GM23338 (cell line): ENCODE measurements at regions not wholly inside any gene's neighbourhood (a gene's known extent, or its start where the extent isn't known, plus 50 kb on each side); places are given as distances from the start of the nearest gene placed in this dataset.

ENCODE experiments used
- ATAC-seq: fragments of 200-7000 bp; cut with Tn5 transposase; 3 replicates; pipeline ENCODE4 v1.9.1; 2020
- DNase-seq: peaks from one replicate; pipeline ENCODE4 v3.0.0-alpha.2; 2015; ENCODE audit warnings: low spot score
- H2AFZ ChIP-seq: fragments of 200-600 bp; sonication (generic); 2 replicates; pipeline ENCODE4 v1.8.0; 2016; ENCODE audit warnings: antibody characterized with exemption, mild to moderate bottlenecking, moderate library complexity
- H3F3A ChIP-seq: fragments of 200-600 bp; sonication (generic); replicated peaks from 2 replicates; pipeline ENCODE4 v1.8.0; 2017; ENCODE audit warnings: antibody characterized with exemption, mixed run types, low read depth
- H3K27ac ChIP-seq: fragments of 200-600 bp; sonication (generic); 2 replicates; pipeline ENCODE4 v1.6.1; 2016; ENCODE audit warnings: low read depth
- H3K27me3 ChIP-seq: fragments of 200-600 bp; sonication (generic); 2 replicates; pipeline ENCODE4 v1.8.0; 2016; ENCODE audit warnings: mild to moderate bottlenecking, mixed run types, moderate library complexity; ENCODE audit not compliant: insufficient read depth
- H3K36me3 ChIP-seq: fragments of 200-600 bp; sonication (generic); 2 replicates; pipeline ENCODE4 v1.8.0; 2016; ENCODE audit warnings: mild to moderate bottlenecking; ENCODE audit not compliant: insufficient read depth
- H3K4me1 ChIP-seq: fragments of 200-600 bp; sonication (generic); 2 replicates; pipeline ENCODE4 v1.8.0; 2016; ENCODE audit warnings: mild to moderate bottlenecking, moderate library complexity; ENCODE audit not compliant: insufficient read depth
- H3K4me2 ChIP-seq: fragments of 200-600 bp; sonication (generic); 2 replicates; pipeline ENCODE4 v1.7.1; 2017; ENCODE audit warnings: mixed run types
- H3K4me3 ChIP-seq: fragments of 200-600 bp; sonication (generic); 2 replicates; pipeline ENCODE4 v1.6.1; 2016; ENCODE audit warnings: mixed run types
- H3K79me2 ChIP-seq: fragments of 200-600 bp; sonication (generic); replicated peaks from 2 replicates; pipeline ENCODE4 v1.8.0; 2017; ENCODE audit warnings: mild to moderate bottlenecking; ENCODE audit not compliant: insufficient read depth
- H3K9me2 ChIP-seq: fragments of 200-600 bp; sonication (generic); 2 replicates; pipeline ENCODE4 v1.8.0; 2017; ENCODE audit not compliant: insufficient read depth
- H4K20me1 ChIP-seq: fragments of 200-600 bp; sonication (generic); replicated peaks from 2 replicates; pipeline ENCODE4 v1.8.0; 2017; ENCODE audit warnings: mild to moderate bottlenecking; ENCODE audit not compliant: insufficient read depth
- H3K27ac Mint-ChIP-seq: 2 replicates; pipeline ENCODE4 v1.8.0; 2020; ENCODE audit warnings: inconsistent platforms, mild to moderate bottlenecking, moderate library complexity, mixed read lengths
- H3K27me3 Mint-ChIP-seq: 3 replicates; pipeline ENCODE4 v1.8.0; 2022; ENCODE audit warnings: low read depth, mild to moderate bottlenecking, moderate library complexity, mixed read lengths, inconsistent platforms; ENCODE audit not compliant: insufficient read depth, poor library complexity
- H3K36me3 Mint-ChIP-seq: 3 replicates; pipeline ENCODE4 v1.8.0; 2021; ENCODE audit warnings: low read depth, mild to moderate bottlenecking, inconsistent platforms, moderate library complexity, mixed read lengths
- H3K4me1 Mint-ChIP-seq: 3 replicates; pipeline ENCODE4 v1.8.0; 2020; ENCODE audit warnings: mild to moderate bottlenecking, inconsistent platforms, mixed read lengths
- H3K4me3 Mint-ChIP-seq: 3 replicates; pipeline ENCODE4 v1.8.0; 2021; ENCODE audit warnings: moderate library complexity, mild to moderate bottlenecking, inconsistent platforms, mixed read lengths
- H3K9me3 Mint-ChIP-seq: 3 replicates; pipeline ENCODE4 v1.8.0; 2020; ENCODE audit warnings: moderate library complexity, mild to moderate bottlenecking, inconsistent platforms, mixed read lengths
- CREB1 ChIP-seq: fragments of 250-450 bp; sonication (Bioruptor Pico); IDR thresholded peaks from 2 replicates; pipeline ENCODE4 v1.5.0; 2020; ENCODE audit warnings: low read depth, mild to moderate bottlenecking, moderate library complexity
- CTCF ChIP-seq, 2 experiments: fragments of 200-600 bp in 1 of 2; sonication (generic) in 1 of 2; conservative IDR thresholded peaks; 2 replicates each; pipeline versions ENCODE4 v1.5.1 to v1.6.1; 2016 to 2017; ENCODE audit warnings: antibody characterized with exemption in 2 of 2, low read depth in 2 of 2, mild to moderate bottlenecking in 2 of 2, moderate library complexity in 1 of 2
- EZH2phosphoT487 ChIP-seq: fragments of 200-600 bp; sonication (generic); IDR thresholded peaks from one replicate; pipeline ENCODE4 v1.8.1; 2018; ENCODE audit warnings: antibody characterized with exemption; ENCODE audit not compliant: unreplicated experiment
- JUNB ChIP-seq: IDR thresholded peaks from one replicate; pipeline ENCODE4 v1.6.1; 2016; ENCODE audit warnings: antibody characterized with exemption; ENCODE audit not compliant: unreplicated experiment
- POLR2AphosphoS5 ChIP-seq: IDR thresholded peaks from 2 replicates; pipeline ENCODE4 v1.6.1; 2016; ENCODE audit warnings: antibody characterized with exemption, low read depth
- REST ChIP-seq: IDR thresholded peaks from one replicate; pipeline ENCODE4 v1.6.1; 2018; ENCODE audit warnings: antibody characterized with exemption; ENCODE audit not compliant: unreplicated experiment
- STAT1 ChIP-seq: IDR thresholded peaks from one replicate; pipeline ENCODE4 v1.6.1; 2016; ENCODE audit warnings: antibody characterized with exemption; ENCODE audit not compliant: unreplicated experiment
- ZNF114 ChIP-seq: fragments of 250-450 bp; sonication (Bioruptor Pico); IDR thresholded peaks from 2 replicates; pipeline ENCODE4 v1.5.0; 2020; ENCODE audit warnings: mild to moderate bottlenecking, moderate library complexity
- TF ChIP-seq, protein P1 (sequence below): IDR thresholded peaks from 2 replicates; pipeline ENCODE4 v1.6.1; 2016; ENCODE audit warnings: antibody characterized with exemption

GRCh38 chr10:128517167-128517566, 390.9 kb upstream of the MKI67 start (continued):
- no peak for TF ChIP-seq REST
- no peak for TF ChIP-seq CREB1 (CRISPR knock-in tag)
- TF ChIP-seq POLR2AphosphoS5, result no peak
- TF ChIP-seq STAT1, result no peak

DNA sequence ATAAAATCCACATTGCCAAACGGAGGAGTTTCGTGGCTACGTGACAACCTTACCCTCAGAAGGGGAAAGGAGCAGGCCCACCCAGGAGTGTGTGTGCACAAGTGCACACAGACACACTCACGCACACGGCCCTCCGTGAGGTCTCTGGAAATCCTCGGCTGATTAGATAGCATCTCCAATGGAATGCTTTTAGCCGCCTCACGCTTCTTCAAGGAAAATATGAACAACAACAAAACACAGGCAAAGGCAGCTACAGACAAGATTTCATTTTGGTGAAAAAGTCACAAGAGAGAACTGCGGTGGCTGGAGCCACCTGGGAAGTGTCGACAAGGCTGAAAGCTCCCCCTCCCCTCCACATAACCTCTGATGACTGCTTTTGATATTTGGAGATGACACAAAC, 391.8 kb upstream of the MKI67 start:
- ATAC-seq (no peak), DNase-seq (no peak)
- peaks cover 15% of the 10 kb centered on the region for H3K27me3 Mint-ChIP-seq
- Histone ChIP-seq H3K4me1 (no peaks in the 10 kb centered on the region), H3K4me2 (no peak overlapping the region), H3K27me3 (no peaks in the 10 kb centered on the region), H2AFZ (no peak overlapping the region; the same call in 1 of the 2 replicates), H3K9me2 (peaks cover 3% of the 10 kb centered on the region; the same call in 1 of the 2 replicates), H3K4me3 (no peak overlapping the region), H4K20me1 (no peaks in the 10 kb centered on the region), H3K79me2 (no peaks in the 10 kb centered on the region), H3K27ac (no peak overlapping the region), H3K36me3 (no peaks in the 10 kb centered on the region), H3F3A (no peaks in the 10 kb centered on the region)
- peaks cover 3% of the 10 kb centered on the region; the same call in 2 of the 3 replicates for H3K4me1 Mint-ChIP-seq
- H3K36me3 Mint-ChIP-seq, result peaks cover 6% of the 10 kb centered on the region; the same call in 1 of the 3 replicates
- no peak overlapping the region for H3K4me3 Mint-ChIP-seq
- H3K27ac Mint-ChIP-seq, result no peak overlapping the region
- peaks cover 7% of the 10 kb centered on the region; the same call in 2 of the 3 replicates for H3K9me3 Mint-ChIP-seq
- TF ChIP-seq POLR2AphosphoS5, result no peak
- no peak for TF ChIP-seq REST
- TF ChIP-seq ZNF114 (CRISPR knock-in tag), result no peak
- TF ChIP-seq CTCF (conservative IDR thresholded peaks at IDR 0.05; ENCODE audit: low read depth in 2 of 2), result no peak
- TF ChIP-seq JUNB, result no peak
- TF ChIP-seq, protein P1, sequence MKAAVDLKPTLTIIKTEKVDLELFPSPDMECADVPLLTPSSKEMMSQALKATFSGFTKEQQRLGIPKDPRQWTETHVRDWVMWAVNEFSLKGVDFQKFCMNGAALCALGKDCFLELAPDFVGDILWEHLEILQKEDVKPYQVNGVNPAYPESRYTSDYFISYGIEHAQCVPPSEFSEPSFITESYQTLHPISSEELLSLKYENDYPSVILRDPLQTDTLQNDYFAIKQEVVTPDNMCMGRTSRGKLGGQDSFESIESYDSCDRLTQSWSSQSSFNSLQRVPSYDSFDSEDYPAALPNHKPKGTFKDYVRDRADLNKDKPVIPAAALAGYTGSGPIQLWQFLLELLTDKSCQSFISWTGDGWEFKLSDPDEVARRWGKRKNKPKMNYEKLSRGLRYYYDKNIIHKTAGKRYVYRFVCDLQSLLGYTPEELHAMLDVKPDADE, result no peak
- no peak for TF ChIP-seq EZH2phosphoT487
